Mesodermal cell (in vitro differentiated cells): ENCODE measurements at regions not wholly inside any gene's neighbourhood (a gene's known extent, or its start where the extent isn't known, plus 50 kb on each side); places are given as distances from the start of the nearest gene placed in this dataset.
"Not testable (repeated sequence)": the region's sequence is repeated elsewhere in the genome, so short reads cannot be mapped to it uniquely, and the experiment has no call there.

Experiments
- H3K27ac ChIP-seq: 2 replicates; pipeline ENCODE4 v1.7.0; 2013; ENCODE audit warnings: mild to moderate bottlenecking, low read depth, low read length, moderate library complexity; ENCODE audit not compliant: severe bottlenecking
- H3K36me3 ChIP-seq: 2 replicates; pipeline ENCODE4 v1.7.1; 2013; ENCODE audit warnings: mild to moderate bottlenecking, low read length, moderate library complexity; ENCODE audit not compliant: control insufficient read depth, insufficient read depth
- H3K4me1 ChIP-seq: one replicate; pipeline ENCODE4 v1.7.1; 2013; ENCODE audit warnings: mild to moderate bottlenecking, low read length; ENCODE audit not compliant: insufficient read depth, control insufficient read depth, poor library complexity, severe bottlenecking
- H3K4me3 ChIP-seq: 2 replicates; pipeline ENCODE4 v1.7.0; 2013; ENCODE audit warnings: low read length, control low read depth, mild to moderate bottlenecking; ENCODE audit not compliant: insufficient read depth, poor library complexity, severe bottlenecking; ENCODE audit errors: extremely low read depth
- H3K9me3 ChIP-seq: 2 replicates; pipeline ENCODE4 v1.7.1; 2013; ENCODE audit warnings: mild to moderate bottlenecking, low read length, moderate library complexity; ENCODE audit not compliant: control insufficient read depth
- WGBS, 2 experiments: methylation state at CpG; one replicate each; pipeline ENCODE4 v1.1.5; 2013; ENCODE audit warnings: missing lambda C conversion rate in 2 of 2; ENCODE audit not compliant: insufficient coverage in 2 of 2; 5-methylcytosine and 5-hydroxymethylcytosine counted together

DNA sequence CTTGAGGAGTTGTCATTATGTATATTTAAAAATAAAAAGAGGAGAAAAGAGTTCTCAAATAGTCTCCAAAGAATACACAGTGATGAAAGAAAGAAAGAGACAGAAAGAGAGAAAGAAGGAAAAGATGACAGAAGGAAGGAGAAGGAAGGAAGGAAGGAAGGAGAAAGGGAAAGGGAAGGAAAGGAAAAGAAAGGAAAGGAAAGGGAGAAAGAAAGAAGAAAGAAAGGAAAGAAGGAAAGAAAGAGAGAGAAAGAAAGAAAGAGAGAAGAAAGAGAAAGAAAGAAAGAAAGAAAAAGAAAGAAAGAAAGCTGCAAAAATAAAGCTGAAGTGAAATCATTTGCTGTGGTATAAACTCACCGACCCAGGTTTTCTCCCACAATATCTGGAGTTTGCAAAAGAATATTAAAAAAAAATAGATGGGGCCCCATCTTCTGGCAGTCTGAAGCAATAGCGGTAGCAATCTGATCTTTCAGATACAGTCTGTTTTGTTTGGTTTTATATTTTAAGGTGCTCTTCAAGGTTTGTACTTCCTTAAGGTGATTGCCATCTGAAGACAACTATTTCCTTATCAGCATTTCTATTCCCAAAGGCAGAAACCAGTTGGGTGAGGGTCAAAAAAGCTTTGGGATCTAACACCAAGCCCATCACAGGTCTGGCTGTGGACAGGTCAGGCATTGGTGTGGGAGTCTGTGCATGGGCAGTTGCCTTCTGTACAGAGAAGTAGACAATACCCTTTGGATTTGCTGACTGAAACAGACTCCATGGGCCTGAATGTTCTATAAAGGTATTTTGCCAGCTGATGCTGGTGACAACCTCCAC, 160.4 kb downstream of the CPEB2 start:
- Histone ChIP-seq H3K36me3 (no peaks in the 10 kb centered on the region), H3K4me3 (no peak overlapping the region), H3K9me3 (no peaks in the 10 kb centered on the region), H3K27ac (no peak overlapping the region), H3K4me1 (no peaks in the 10 kb centered on the region)
- WGBS, 2 experiments: 17 to 20% methylated on average over 1 of the region's 2 CpGs

DNA sequence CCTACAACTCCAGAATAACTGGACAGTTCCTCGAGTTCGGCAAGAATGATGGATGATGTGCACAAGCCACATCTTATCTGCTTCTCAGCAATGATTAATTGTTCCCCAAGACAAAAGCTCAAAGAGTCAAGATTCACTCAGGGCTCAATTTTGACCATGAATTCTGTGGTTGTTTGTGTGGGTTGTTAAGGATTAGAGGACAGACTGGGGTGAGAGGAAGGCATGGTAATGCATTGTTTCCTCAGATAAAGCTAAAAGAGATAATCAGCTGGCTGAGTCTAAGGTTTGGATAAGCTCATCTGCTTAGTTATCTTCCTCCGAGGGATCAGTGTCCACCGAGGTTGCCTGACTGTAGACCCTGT, 161.0 kb downstream of the CPEB2 start:
- Histone ChIP-seq H3K4me3 (no peak overlapping the region), H3K9me3 (no peaks in the 10 kb centered on the region), H3K4me1 (no peaks in the 10 kb centered on the region), H3K27ac (no peak overlapping the region), H3K36me3 (no peaks in the 10 kb centered on the region)
- 79 to 93% methylated on average over 2 of the region's 4 CpGs for WGBS, 2 experiments

DNA sequence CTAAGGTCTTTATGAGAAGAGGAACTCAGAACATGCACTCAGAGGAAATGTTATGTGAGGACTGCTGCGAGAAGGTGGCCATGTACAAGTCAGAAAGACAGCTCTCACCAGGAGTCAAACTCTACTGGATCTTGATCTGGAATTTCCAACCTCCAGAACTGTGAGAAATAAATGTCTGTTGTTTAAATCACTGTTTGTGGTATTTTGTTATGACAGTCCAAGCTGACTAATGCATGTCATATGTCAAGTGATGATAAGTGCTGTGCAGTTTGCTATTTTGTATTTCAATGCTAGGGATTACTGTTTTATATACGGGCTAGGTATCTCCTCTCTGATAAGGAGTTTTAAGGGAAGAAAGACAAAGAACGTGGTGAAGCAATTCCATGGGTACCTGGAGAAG, 162.3 kb downstream of the CPEB2 start:
- no peaks in the 10 kb centered on the region for H3K4me1 ChIP-seq
- no peaks in the 10 kb centered on the region for H3K36me3 ChIP-seq
- H3K27ac ChIP-seq: no peak overlapping the region
- no peaks in the 10 kb centered on the region for H3K9me3 ChIP-seq
- no peak overlapping the region for H3K4me3 ChIP-seq
- WGBS, 2 experiments: 100% methylated on average over 3 of the region's 3 CpGs

DNA sequence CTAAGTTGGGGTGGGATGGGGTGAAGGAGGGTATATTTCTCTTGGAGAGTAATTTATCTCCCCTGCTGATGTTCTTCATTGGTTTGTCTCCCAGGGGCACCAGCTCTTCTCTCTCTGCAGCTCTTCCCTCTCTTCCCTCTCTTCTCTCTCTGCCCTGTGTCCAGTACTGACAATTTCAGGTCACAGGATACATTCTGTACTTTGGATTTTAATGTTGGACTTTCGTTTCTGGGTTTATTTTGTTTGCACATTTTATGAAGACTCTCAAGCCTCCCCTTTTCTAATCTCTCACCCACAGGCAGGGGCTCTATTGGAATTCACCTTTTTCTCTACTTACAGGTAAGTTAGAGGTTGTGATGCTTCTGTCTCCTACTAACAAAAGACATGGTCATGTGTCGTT, 165.5 kb downstream of the CPEB2 start:
- no CpG with 5 or more reads among the region's 2 CpGs for WGBS, 2 experiments
- Histone ChIP-seq H3K4me1 (no peaks in the 10 kb centered on the region), H3K36me3 (no peaks in the 10 kb centered on the region), H3K27ac (no peak overlapping the region), H3K9me3 (peaks cover 4% of the 10 kb centered on the region), H3K4me3 (no peak overlapping the region)

DNA sequence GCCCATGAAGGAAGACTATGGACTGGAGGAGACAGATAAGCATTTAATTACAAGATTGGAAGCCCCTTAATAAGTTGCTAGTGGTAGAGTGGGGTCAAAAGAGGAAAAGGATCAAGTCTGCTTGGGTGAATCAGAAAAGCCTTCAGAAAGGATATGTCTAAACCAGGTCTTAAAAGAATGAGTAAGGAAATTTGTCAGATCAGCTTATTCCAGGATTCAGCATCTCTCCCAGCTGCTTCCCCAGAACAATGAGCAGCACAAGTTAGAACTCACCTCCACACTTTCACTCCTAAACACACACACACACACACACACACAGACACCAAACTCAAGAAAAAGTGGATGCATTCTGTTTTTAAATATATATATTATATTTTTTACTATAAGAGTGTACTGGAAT, 166.5 kb downstream of the CPEB2 start:
- Histone ChIP-seq H3K4me1 (no peaks in the 10 kb centered on the region), H3K9me3 (peaks cover 9% of the 10 kb centered on the region), H3K36me3 (no peaks in the 10 kb centered on the region), H3K4me3 (no peak overlapping the region), H3K27ac (no peak overlapping the region)

DNA sequence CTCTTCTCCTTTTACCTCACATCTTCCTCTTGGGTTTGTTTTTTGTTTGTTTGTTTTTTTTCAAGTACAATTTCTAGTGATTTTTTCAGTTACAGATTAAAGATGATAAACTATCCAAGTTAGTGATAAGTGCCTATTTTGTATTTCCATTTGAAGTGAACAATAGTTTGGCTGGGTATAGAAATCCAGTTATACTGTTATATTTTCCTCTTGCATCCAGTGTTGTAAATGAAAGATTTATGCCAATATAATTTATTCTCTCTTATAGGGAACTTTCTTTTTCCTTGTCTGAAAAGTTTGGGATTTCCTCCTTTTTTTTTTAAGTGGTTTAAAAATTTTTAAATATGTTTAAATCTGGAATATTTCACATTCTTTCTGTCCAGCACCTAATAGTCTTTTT, 169.4 kb downstream of the CPEB2 start:
- Histone ChIP-seq H3K36me3 (no peaks in the 10 kb centered on the region), H3K9me3 (peaks cover 9% of the 10 kb centered on the region), H3K27ac (no peak overlapping the region), H3K4me3 (no peak overlapping the region), H3K4me1 (no peaks in the 10 kb centered on the region)

DNA sequence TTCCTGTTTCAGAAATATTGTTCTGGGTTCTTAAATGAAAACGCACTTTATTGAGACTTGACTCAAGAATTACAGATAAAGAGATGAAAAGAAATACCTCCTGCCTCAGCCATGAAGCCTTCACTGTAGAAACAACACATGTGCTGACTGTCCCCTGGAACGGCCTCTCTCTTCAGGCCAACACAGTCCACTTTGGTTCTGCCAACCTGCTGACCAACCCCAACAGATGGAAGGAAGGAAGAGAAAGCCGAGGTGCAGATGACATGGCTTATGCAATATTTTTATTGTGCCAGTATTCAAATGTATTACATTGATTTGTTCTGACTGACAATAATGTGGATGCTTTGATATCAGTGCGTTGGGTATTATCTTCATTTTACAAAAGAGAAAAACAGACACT, 171.0 kb downstream of the CPEB2 start:
- Histone ChIP-seq H3K36me3 (no peaks in the 10 kb centered on the region), H3K27ac (no peak overlapping the region), H3K4me1 (no peaks in the 10 kb centered on the region), H3K4me3 (no peak overlapping the region), H3K9me3 (peaks cover 9% of the 10 kb centered on the region)
- WGBS, 2 experiments: no CpG with 5 or more reads among the region's 4 CpGs

DNA sequence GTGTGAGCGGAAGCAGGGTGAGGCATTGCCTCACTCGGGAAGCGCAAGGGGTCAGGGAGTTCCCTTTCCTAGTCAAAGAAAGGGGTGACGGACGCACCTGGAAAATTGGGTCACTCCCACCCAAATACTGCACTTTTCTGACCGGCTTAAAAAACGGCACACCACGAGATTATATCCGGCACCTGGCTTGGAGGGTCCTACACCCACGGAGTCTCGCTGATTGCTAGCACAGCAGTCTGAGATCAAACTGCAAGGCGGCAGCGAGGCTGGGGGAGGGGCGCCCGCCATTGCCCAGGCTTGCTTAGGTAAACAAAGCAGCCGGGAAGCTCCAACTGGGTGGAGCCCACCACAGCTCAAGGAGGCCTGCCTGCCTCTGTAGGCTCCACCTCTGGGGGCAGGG, 171.9 kb downstream of the CPEB2 start:
- H3K27ac ChIP-seq, H3K4me1 ChIP-seq, H3K36me3 ChIP-seq, H3K4me3 ChIP-seq, H3K9me3 ChIP-seq: not testable (repeated sequence)
- WGBS, 2 experiments: 83 to 87% methylated on average over 1 to 3 of the region's 16 CpGs

DNA sequence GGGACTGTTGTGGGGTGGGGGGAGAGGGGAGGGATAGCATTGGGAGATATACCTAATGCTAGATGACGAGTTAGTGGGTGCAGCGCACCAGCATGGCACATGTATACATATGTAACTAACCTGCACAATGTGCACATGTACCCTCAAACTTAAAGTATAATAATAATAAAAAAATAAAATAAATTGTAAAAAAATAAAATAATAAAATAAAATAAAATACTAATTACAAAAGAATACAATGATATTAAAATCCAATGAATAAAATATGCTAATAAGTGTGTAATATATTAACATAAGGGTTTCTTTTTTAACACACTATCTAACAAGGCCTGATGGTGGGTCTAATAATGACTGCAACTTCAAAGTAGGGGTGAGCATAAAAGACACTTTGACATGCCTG, 177.6 kb downstream of the CPEB2 start:
- H3K4me1 ChIP-seq, H3K9me3 ChIP-seq, H3K4me3 ChIP-seq, H3K36me3 ChIP-seq, H3K27ac ChIP-seq: not testable (repeated sequence)
- WGBS, 2 experiments: no CpG with 5 or more reads among the region's 2 CpGs

DNA sequence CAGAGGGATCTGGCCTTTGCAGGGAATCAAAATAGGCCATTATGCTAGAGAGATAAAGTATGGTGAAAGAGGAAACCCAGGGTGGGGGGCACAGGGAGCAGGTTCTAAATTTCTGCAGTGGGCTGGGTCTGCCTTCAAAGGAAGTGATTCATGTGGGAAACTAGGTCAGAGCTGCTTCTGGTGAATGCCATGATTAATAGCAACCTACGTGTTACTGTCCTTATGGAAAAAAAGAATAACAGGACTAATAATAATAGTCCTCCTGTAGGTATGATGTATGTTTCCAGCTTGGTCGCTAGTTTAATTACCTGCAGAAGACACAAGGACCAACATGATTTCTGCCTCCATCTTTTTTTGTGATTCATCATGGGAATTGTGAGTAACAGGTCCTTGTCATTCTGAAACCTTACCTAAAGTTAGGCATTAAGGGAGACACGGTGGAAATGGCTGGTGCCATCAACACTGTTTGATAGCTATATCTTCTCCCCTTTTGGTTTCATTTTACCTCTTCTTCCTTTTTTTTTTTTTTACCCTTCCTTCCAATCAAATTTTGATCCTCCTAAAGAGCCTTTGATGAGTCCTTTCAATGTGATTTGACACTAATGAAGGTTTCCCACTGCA, 180.4 kb downstream of the CPEB2 start:
- H3K9me3 ChIP-seq: no peaks in the 10 kb centered on the region
- H3K27ac ChIP-seq: no peak overlapping the region
- 83 to 100% methylated on average over 1 of the region's 3 CpGs for WGBS, 2 experiments
- H3K4me3 ChIP-seq: no peak overlapping the region
- H3K4me1 ChIP-seq: peaks cover 8% of the 10 kb centered on the region
- H3K36me3 ChIP-seq: no peaks in the 10 kb centered on the region

DNA sequence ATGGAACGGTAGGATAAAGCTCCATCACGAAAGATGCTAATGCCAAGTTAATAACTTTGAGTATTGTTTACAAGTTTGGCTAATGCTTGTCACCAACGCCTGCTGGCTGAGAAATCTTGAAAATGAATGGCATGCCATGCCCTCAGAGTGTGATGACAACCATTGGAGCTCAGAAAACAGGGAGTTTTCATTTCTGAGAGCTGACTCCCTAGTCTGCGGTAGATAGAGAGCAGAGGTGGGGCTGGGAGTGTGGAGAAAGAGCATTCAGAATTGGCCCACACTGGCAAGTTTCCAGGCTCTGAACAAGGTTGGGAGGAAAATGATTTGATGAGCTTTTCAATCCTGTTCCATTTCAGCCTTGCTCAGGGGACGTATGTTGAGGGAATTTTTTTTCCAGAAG, 183.9 kb downstream of the CPEB2 start:
- Histone ChIP-seq H3K4me1 (peaks cover 8% of the 10 kb centered on the region), H3K27ac (no peak overlapping the region), H3K36me3 (no peaks in the 10 kb centered on the region), H3K4me3 (no peak overlapping the region), H3K9me3 (no peaks in the 10 kb centered on the region)
- whole genome bisulfite sequencing, 2 experiments: 85 to 87% methylated on average over 4 to 5 of the region's 5 CpGs
